GM12878 (cell line): ENCODE measurements at regions not wholly inside any gene's neighbourhood (a gene's known extent, or its start where the extent isn't known, plus 50 kb on each side); places are given as distances from the start of the nearest gene placed in this dataset.

ENCODE experiments used
- BCL11A ChIP-seq: IDR thresholded peaks from 2 replicates; pipeline ENCODE4 v1.6.1; 2011; ENCODE audit warnings: low read depth, low read length
- CBX5 ChIP-seq: sonication (generic); IDR thresholded peaks from 2 replicates; pipeline ENCODE4 v1.6.1; 2016; ENCODE audit warnings: low read depth, moderate library complexity, mild to moderate bottlenecking, inconsistent platforms
- CHD2 ChIP-seq: IDR thresholded peaks from 2 replicates; pipeline ENCODE4 v1.6.1; 2011; ENCODE audit warnings: low read depth, low read length, improper control_type of control experiment, borderline replicate concordance
- CTCF ChIP-seq, 3 experiments: IDR thresholded peaks in 2 of 3; conservative IDR thresholded peaks in 1 of 3; 2 replicates each; pipeline ENCODE4 v1.5.1; 2011; ENCODE audit warnings: low read depth in 3 of 3, low read length in 3 of 3, mild to moderate bottlenecking in 3 of 3, control low read depth in 2 of 3, moderate library complexity in 2 of 3, inconsistent platforms in 1 of 3, mixed read lengths in 1 of 3; ENCODE audit not compliant: control insufficient read depth in 2 of 3, insufficient read depth in 1 of 3; ENCODE audit errors: extremely low read depth in 1 of 3
- MEF2A ChIP-seq: IDR thresholded peaks from 2 replicates; pipeline ENCODE4 v1.6.1; 2011; ENCODE audit warnings: low read depth, mild to moderate bottlenecking, low read length, moderate library complexity; ENCODE audit not compliant: insufficient read depth
- NFIC ChIP-seq: IDR thresholded peaks from 2 replicates; pipeline ENCODE4 v1.6.1; 2012; ENCODE audit warnings: low read depth, mild to moderate bottlenecking, inconsistent platforms, low read length, moderate library complexity
- PBX3 ChIP-seq: IDR thresholded peaks from 2 replicates; pipeline ENCODE4 v1.6.1; 2011; ENCODE audit warnings: mild to moderate bottlenecking, low read depth, low read length, moderate library complexity; ENCODE audit not compliant: insufficient replicate concordance
- POLR2AphosphoS5 ChIP-seq: IDR thresholded peaks from 2 replicates; pipeline ENCODE4 v1.6.1; 2011; ENCODE audit warnings: mild to moderate bottlenecking, low read length, inconsistent platforms
- RB1 ChIP-seq: fragments of 450-650 bp; formaldehyde crosslinking; IDR thresholded peaks from 2 replicates; pipeline ENCODE4 v1.6.1; 2017; ENCODE audit warnings: mild to moderate bottlenecking, borderline replicate concordance
- TF ChIP-seq, protein P1 (sequence below): IDR thresholded peaks from 2 replicates; pipeline ENCODE4 v1.6.1; 2012; ENCODE audit warnings: low read length, inconsistent platforms
- TF ChIP-seq, protein P2 (sequence below): fragments of 450-650 bp; IDR thresholded peaks from 2 replicates; pipeline ENCODE4 v1.6.1; 2017; ENCODE audit warnings: mild to moderate bottlenecking, moderate library complexity

- TF ChIP-seq CBX5 (no peak), PBX3 (no peak), MEF2A (no peak), POLR2AphosphoS5 (no peak), CTCF (IDR thresholded peaks at IDR 0.05 in 2 of 3, conservative IDR thresholded peaks at IDR 0.05 in 1 of 3; ENCODE audit: control insufficient read depth in 2 of 3, extremely low read depth in 1 of 3, insufficient read depth in 1 of 3, low read depth in 3 of 3, low read length in 3 of 3) (no peak), BCL11A (no peak), CHD2 (no peak), RB1 (no peak), NFIC (no peak)
- TF ChIP-seq, protein P1, sequence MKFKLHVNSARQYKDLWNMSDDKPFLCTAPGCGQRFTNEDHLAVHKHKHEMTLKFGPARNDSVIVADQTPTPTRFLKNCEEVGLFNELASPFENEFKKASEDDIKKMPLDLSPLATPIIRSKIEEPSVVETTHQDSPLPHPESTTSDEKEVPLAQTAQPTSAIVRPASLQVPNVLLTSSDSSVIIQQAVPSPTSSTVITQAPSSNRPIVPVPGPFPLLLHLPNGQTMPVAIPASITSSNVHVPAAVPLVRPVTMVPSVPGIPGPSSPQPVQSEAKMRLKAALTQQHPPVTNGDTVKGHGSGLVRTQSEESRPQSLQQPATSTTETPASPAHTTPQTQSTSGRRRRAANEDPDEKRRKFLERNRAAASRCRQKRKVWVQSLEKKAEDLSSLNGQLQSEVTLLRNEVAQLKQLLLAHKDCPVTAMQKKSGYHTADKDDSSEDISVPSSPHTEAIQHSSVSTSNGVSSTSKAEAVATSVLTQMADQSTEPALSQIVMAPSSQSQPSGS: no peak
- TF ChIP-seq, protein P2, sequence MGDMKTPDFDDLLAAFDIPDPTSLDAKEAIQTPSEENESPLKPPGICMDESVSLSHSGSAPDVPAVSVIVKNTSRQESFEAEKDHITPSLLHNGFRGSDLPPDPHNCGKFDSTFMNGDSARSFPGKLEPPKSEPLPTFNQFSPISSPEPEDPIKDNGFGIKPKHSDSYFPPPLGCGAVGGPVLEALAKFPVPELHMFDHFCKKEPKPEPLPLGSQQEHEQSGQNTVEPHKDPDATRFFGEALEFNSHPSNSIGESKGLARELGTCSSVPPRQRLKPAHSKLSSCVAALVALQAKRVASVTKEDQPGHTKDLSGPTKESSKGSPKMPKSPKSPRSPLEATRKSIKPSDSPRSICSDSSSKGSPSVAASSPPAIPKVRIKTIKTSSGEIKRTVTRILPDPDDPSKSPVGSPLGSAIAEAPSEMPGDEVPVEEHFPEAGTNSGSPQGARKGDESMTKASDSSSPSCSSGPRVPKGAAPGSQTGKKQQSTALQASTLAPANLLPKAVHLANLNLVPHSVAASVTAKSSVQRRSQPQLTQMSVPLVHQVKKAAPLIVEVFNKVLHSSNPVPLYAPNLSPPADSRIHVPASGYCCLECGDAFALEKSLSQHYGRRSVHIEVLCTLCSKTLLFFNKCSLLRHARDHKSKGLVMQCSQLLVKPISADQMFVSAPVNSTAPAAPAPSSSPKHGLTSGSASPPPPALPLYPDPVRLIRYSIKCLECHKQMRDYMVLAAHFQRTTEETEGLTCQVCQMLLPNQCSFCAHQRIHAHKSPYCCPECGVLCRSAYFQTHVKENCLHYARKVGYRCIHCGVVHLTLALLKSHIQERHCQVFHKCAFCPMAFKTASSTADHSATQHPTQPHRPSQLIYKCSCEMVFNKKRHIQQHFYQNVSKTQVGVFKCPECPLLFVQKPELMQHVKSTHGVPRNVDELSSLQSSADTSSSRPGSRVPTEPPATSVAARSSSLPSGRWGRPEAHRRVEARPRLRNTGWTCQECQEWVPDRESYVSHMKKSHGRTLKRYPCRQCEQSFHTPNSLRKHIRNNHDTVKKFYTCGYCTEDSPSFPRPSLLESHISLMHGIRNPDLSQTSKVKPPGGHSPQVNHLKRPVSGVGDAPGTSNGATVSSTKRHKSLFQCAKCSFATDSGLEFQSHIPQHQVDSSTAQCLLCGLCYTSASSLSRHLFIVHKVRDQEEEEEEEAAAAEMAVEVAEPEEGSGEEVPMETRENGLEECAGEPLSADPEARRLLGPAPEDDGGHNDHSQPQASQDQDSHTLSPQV: no peak
Measured at GRCh38 chr13:48819899-48820298, 155.8 kb upstream of the FNDC3A start.
